CD14-positive monocyte (primary cell): ENCODE measurements at regions not wholly inside any gene's neighbourhood (a gene's known extent, or its start where the extent isn't known, plus 50 kb on each side); places are given as distances from the start of the nearest gene placed in this dataset.

Experiments
- DNase-seq, 3 donors: peaks; one replicate each; pipeline ENCODE4 v3.0.0-alpha.2; 2011 to 2022
- H2AFZ ChIP-seq: 2 replicates; pipeline ENCODE4 v1.6.0; 2012; ENCODE audit warnings: mild to moderate bottlenecking, low read depth, low read length, inconsistent platforms; ENCODE audit not compliant: insufficient read depth, poor library complexity, severe bottlenecking
- H3K27ac ChIP-seq, 2 donors: 1 replicate in 1 of 2; 2 replicates in 1 of 2; pipeline ENCODE4 v1.5.1; 2012 to 2013; ENCODE audit warnings: low read length in 2 of 2, control low read depth in 1 of 2, inconsistent platforms in 1 of 2, low read depth in 1 of 2, mild to moderate bottlenecking in 1 of 2
- H3K27me3 ChIP-seq, 2 donors: one replicate each; pipeline versions ENCODE4 v1.6.0 to v1.6.1; 2011 to 2013; ENCODE audit warnings: low read length in 2 of 2; ENCODE audit not compliant: control insufficient read depth in 2 of 2, insufficient read depth in 2 of 2
- H3K36me3 ChIP-seq, 2 donors: replicated peaks in 1 of 2; 1 replicate in 1 of 2; 2 replicates in 1 of 2; pipeline versions ENCODE4 v1.5.1 to v1.6.1; 2012 to 2013; ENCODE audit warnings: low read length in 2 of 2, control low read depth in 1 of 2, inconsistent platforms in 1 of 2, mild to moderate bottlenecking in 1 of 2; ENCODE audit not compliant: insufficient read depth in 2 of 2, control insufficient read depth in 1 of 2
- H3K4me1 ChIP-seq, 2 donors: 1 replicate in 1 of 2; 2 replicates in 1 of 2; pipeline versions ENCODE4 v1.5.1 to v1.6.1; 2012 to 2013; ENCODE audit warnings: low read length in 2 of 2, control low read depth in 1 of 2, inconsistent platforms in 1 of 2, mild to moderate bottlenecking in 1 of 2, moderate library complexity in 1 of 2; ENCODE audit not compliant: insufficient read depth in 2 of 2, control insufficient read depth in 1 of 2
- H3K4me2 ChIP-seq: replicated peaks from 2 replicates; pipeline ENCODE3; 2012; ENCODE audit warnings: low read length, moderate library complexity, mild to moderate bottlenecking; ENCODE audit not compliant: poor library complexity, severe bottlenecking; ENCODE audit errors: extremely low read depth
- H3K4me3 ChIP-seq, 3 experiments: fragments of 200-600 bp in 1 of 3; sonication (generic) in 1 of 3; replicated peaks in 1 of 3; 1 replicate in 2 of 3; 2 replicates in 1 of 3; pipeline ENCODE4 v1.5.1; 2011 to 2013; ENCODE audit warnings: low read length in 3 of 3, mild to moderate bottlenecking in 3 of 3, control low read depth in 2 of 3, low read depth in 2 of 3, inconsistent platforms in 1 of 3, moderate library complexity in 1 of 3
- H3K79me2 ChIP-seq: 2 replicates; pipeline ENCODE4 v1.6.0; 2012; ENCODE audit warnings: mild to moderate bottlenecking, control low read depth, inconsistent platforms, low read length, moderate library complexity; ENCODE audit not compliant: insufficient read depth
- H3K9ac ChIP-seq: 2 replicates; pipeline ENCODE4 v1.6.0; 2017; ENCODE audit warnings: low read length, mild to moderate bottlenecking; ENCODE audit not compliant: insufficient read depth, poor library complexity, severe bottlenecking
- H3K9me3 ChIP-seq, 2 donors: replicated peaks in 1 of 2; 1 replicate in 1 of 2; 2 replicates in 1 of 2; pipeline versions ENCODE4 v1.5.1 to v1.6.1; 2012 to 2013; ENCODE audit warnings: low read length in 2 of 2, control low read depth in 1 of 2; ENCODE audit not compliant: control insufficient read depth in 1 of 2, insufficient read depth in 1 of 2
- H4K20me1 ChIP-seq: 2 replicates; pipeline ENCODE4 v1.6.0; 2012; ENCODE audit warnings: mild to moderate bottlenecking, low read length, control low read depth, moderate library complexity; ENCODE audit not compliant: insufficient read depth
- H3K27ac Mint-ChIP-seq, 7 donors: one replicate each; pipeline ENCODE4 v1.8.0; 2020; ENCODE audit warnings: mild to moderate bottlenecking in 7 of 7, mixed read lengths in 7 of 7, moderate library complexity in 6 of 7, inconsistent platforms in 2 of 7
- H3K27me3 Mint-ChIP-seq, 3 donors: one replicate each; pipeline ENCODE4 v1.8.0; 2021 to 2022; ENCODE audit warnings: low read depth in 3 of 3, mild to moderate bottlenecking in 3 of 3, mixed read lengths in 3 of 3, moderate library complexity in 3 of 3, inconsistent platforms in 1 of 3
- H3K36me3 Mint-ChIP-seq, 2 donors: one replicate each; pipeline ENCODE4 v1.8.0; 2020; ENCODE audit warnings: mixed read lengths in 2 of 2, inconsistent platforms in 1 of 2, mild to moderate bottlenecking in 1 of 2
- H3K4me1 Mint-ChIP-seq: one replicate; pipeline ENCODE4 v1.8.0; 2020; ENCODE audit warnings: mild to moderate bottlenecking, mixed read lengths
- H3K4me3 Mint-ChIP-seq, 2 donors: one replicate each; pipeline ENCODE4 v1.8.0; 2020; ENCODE audit warnings: mild to moderate bottlenecking in 2 of 2, mixed read lengths in 2 of 2, moderate library complexity in 1 of 2
- H3K9me3 Mint-ChIP-seq, 7 donors: one replicate each; pipeline ENCODE4 v1.8.0; 2020 to 2022; ENCODE audit warnings: mixed read lengths in 7 of 7, mild to moderate bottlenecking in 6 of 7, moderate library complexity in 6 of 7, inconsistent platforms in 2 of 7
- CTCF ChIP-seq: fragments of 200-600 bp; IDR thresholded peaks from one replicate; pipeline ENCODE4 v1.8.0; 2022; ENCODE audit warnings: antibody characterized with exemption, mild to moderate bottlenecking
- WGBS: methylation state at CpG from one replicate; pipeline ENCODE4 v1.1.5; 2013; ENCODE audit warnings: missing lambda C conversion rate; ENCODE audit not compliant: insufficient coverage; 5-methylcytosine and 5-hydroxymethylcytosine counted together
- intact Hi-C, 2 donors: fragments of 100-400 bp; cut with micrococcal nuclease; formaldehyde crosslinking; loops; one replicate each; pipeline versions ENCODE4 v1.15.0 to v1.15.1; 2023

- H3K4me1 ChIP-seq: no peaks in the 10 kb centered on the region
- no peaks in the 10 kb centered on the region for H3K79me2 ChIP-seq
- H3K27me3 ChIP-seq: no peaks in the 10 kb centered on the region
- H3K9ac ChIP-seq: no peak overlapping the region
- no CpG with 5 or more reads among the region's 3 CpGs for WGBS
- H3K4me3 ChIP-seq: no peak overlapping the region
- no peak overlapping the region for H3K27ac ChIP-seq
- Mint-ChIP-seq H3K36me3 (no peaks in the 10 kb centered on the region), H3K27me3 (peaks cover 0 to 3% (median 2%) of the 10 kb centered on the region in 3 donors), H3K4me3 (no peak overlapping the region), H3K4me1 (no peaks in the 10 kb centered on the region), H3K9me3 (peaks cover 0 to 6% (median 2%) of the 10 kb centered on the region in 7 donors), H3K27ac (no peak overlapping the region)
- no peak for TF ChIP-seq CTCF
- no peaks in the 10 kb centered on the region for H3K36me3 ChIP-seq
- H3K4me2 ChIP-seq: no peak overlapping the region
- no peaks in the 10 kb centered on the region for H3K9me3 ChIP-seq
- intact Hi-C loops: no loop called here
- no peaks in the 10 kb centered on the region for H4K20me1 ChIP-seq
- no peak overlapping the region for H2AFZ ChIP-seq
- DNase-seq: no peak
Measured at GRCh38 chr12:90076851-90077319, 368.2 kb upstream of the ATP2B1 start.

- H3K9me3 Mint-ChIP-seq: peaks cover 0 to 12% (median 6%) of the 10 kb centered on the region in 7 donors
- Histone ChIP-seq H3K36me3 (no peaks in the 10 kb centered on the region), H2AFZ (no peak overlapping the region), H3K4me3 (no peak overlapping the region), H3K79me2 (no peaks in the 10 kb centered on the region), H3K4me1 (no peaks in the 10 kb centered on the region), H3K27ac (no peak overlapping the region), H3K9me3 (peaks cover 0 to 4% of the 10 kb centered on the region in 2 donors), H4K20me1 (no peaks in the 10 kb centered on the region), H3K9ac (no peak overlapping the region), H3K27me3 (no peaks in the 10 kb centered on the region), H3K4me2 (no peak overlapping the region)
- no peak for TF ChIP-seq CTCF
- H3K27me3 Mint-ChIP-seq: peaks cover 2 to 5% (median 3%) of the 10 kb centered on the region in 3 donors
- no peak overlapping the region for H3K27ac Mint-ChIP-seq
- DNase-seq: no peak
- intact Hi-C loops: no loop called here
- H3K36me3 Mint-ChIP-seq: no peaks in the 10 kb centered on the region
- no peak overlapping the region for H3K4me3 Mint-ChIP-seq
- no peaks in the 10 kb centered on the region for H3K4me1 Mint-ChIP-seq
Measured at GRCh38 chr12:90075685-90076084, 367.0 kb upstream of the ATP2B1 start.
